HTR-8/SVneo (cell line): ENCODE measurements at regions not wholly inside any gene's neighbourhood (a gene's known extent, or its start where the extent isn't known, plus 50 kb on each side); places are given as distances from the start of the nearest gene placed in this dataset.
"Not testable (repeated sequence)": the region's sequence is repeated elsewhere in the genome, so short reads cannot be mapped to it uniquely, and the experiment has no call there.

Source experiments
- DNase-seq: peaks from one replicate; pipeline ENCODE4 v3.0.0; 2011; ENCODE audit warnings: low spot score, mixed read lengths; ENCODE audit not compliant: insufficient read length
- FAIRE-seq: peaks from 2 replicates; lab custom pipeline; 2011; peaks lifted over from hg19 to GRCh38; lab: Jason Lieb, UNC

DNA sequence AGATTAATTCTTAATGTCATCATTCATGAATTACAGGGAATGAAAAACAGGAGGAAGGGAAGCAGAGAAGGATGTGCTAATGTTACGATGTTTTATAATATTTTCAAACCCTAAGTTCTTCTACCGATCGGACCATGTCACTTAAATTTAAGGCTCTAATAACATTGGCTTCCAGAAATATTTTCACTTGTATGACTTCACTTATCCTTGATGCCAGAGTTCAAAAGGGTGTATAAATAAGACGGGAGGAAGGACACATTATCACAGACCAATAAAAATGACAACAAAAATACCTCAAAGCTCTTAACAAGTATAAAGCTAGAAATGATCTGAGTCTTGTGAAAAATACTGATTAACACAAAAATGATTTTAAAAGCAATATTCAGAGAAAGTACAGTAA, 370.4 kb upstream of the CITED2 start:
- no peak for FAIRE-seq
- no peak for DNase-seq

GRCh38 chr6:139743664-139744437, 369.4 kb upstream of the CITED2 start:
- FAIRE-seq (no peak), DNase-seq (peak; percentile 74)

GRCh38 chr6:139742671-139743070, 368.2 kb upstream of the CITED2 start:
- FAIRE-seq (no peak), DNase-seq (no peak)

DNA sequence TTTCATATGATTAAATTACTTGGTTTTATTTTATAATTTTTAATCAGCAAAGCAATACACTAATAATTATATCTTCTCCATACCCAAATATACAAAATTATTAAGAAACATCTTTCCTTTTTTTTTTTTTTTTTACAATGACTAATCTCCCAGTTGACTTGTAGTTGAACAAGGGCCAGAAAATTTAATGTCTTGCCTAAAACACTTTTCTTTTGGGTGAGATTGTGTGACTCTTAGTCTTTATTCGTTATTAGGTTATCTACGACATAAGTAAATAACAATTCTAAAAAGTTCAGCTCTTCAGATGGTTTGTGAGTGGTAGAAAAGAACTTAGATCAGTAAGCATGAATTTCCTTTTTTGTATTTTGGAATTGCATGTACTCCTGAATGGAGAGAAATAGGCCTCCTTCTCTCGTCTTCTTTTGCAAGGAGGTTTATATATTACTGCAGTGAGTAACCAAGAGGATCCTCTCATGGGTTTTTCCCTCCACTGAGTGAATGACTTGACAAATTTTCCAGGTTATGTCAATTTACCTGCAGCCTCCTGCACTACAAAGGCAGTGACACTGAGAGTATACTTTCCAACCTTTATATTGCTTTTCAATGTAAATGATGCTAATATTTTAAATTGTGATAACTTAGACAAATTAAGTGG, 364.5 kb upstream of the CITED2 start:
- no peak for DNase-seq
- no peak for FAIRE-seq

- DNase-seq: no peak
- no peak for FAIRE-seq
These were observed 362.0 kb upstream of the CITED2 start for GRCh38 chr6:139736325-139736906.

- FAIRE-seq: no peak
- no peak for DNase-seq
These were observed 358.0 kb upstream of the CITED2 start for GRCh38 chr6:139732451-139732850.

DNA sequence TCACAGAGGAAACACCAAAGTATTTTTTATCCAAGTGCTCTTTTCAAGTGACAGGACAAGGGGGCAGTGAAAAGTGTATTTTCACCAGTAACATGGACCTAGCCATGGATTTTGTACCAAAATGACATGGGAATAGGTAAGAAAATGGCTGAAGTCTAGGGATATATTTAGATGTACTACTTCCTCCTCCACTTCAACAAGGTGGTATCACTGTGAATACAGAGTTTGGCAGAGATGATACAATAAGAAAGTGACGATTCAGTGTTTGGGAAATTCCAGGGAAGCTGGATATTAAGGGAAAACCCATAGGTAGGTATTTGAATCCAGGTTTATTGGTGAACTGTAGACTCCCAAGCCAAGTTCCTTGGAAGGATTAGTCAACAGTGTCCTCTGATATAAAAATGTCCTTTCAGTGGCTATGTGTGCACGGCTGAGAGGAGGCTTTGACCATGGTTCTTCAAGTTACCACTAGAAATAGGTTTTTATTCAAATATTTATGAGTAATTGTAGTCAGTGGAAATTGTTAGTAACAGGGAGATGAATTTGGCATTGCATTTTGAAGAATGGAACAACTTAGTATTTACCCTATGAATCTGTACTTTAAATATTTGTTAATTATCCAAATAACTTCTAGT, 356.0 kb upstream of the CITED2 start:
- FAIRE-seq: no peak
- no peak for DNase-seq

DNA sequence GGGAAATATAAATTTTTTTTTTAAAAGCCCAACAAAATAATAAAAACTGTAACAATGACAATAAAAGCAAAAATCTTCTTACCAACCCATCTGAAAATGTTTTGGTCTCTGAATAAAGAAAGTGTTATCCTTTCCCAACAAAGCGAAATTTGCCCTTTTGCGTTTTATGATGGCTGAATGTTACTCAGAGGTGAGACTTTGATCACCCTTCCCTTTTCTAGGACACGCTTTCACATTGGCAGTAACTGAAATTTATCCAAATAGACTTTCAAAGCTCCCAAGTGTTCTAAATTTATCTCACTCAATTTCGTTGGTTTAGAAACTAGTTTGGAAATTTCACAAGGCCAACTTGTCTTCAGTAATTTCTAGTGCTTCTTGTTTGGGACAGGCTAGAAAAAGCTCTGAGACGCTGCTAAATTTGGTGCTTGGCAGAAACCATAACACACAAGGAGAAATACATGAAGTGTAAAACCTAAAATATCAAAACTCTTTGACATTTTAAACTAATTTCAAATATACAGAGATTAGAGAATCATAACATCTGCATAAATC, 354.5 kb upstream of the CITED2 start:
- DNase-seq: no peak

DNA sequence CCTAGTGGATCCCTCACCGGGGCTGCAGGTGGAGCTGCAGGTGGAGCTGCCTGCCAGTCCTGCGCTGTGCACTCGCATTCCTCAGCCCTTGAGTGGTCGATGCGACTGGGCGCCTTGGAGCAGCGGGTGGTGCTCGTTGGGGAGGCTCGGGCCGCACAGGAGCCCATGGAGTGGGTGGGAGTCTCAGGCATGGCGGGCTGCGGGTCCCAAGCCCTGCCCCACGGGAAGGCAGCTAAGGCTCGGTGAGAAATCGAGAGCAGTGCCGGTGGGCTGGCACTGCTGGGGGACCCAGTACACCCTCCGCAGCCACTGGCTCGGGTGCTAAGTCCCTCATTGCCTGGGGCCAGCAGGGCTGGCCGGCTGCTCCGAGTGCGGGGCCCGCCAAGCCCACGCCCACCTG, 351.8 kb upstream of the CITED2 start:
- not testable (repeated sequence) for DNase-seq, FAIRE-seq

More for the DNA sequence above, 354.5 kb upstream of the CITED2 start:
- no peak for FAIRE-seq

DNA sequence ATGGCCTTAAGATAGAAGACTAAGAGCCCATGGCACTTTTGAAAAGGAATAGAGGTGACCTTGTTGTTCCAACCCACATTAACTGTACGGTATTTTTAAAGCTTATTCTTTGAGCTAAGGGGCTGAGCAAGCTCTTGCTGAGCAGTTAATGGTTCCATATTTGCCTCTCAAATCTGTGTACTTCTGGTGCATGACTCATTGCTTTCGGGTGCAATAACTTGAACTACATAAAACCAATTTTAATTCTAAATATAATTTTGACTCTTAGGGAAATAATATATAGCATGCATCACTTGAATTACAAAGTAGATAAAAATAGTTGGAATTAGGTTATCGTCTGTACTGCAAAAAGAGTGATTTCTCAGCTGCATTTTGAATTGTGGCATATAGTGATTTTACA, 348.1 kb upstream of the CITED2 start:
- DNase-seq: no peak
- no peak for FAIRE-seq

- no peak for FAIRE-seq
- no peak for DNase-seq
These were observed 347.5 kb upstream of the CITED2 start for GRCh38 chr6:139721954-139722353.

DNA sequence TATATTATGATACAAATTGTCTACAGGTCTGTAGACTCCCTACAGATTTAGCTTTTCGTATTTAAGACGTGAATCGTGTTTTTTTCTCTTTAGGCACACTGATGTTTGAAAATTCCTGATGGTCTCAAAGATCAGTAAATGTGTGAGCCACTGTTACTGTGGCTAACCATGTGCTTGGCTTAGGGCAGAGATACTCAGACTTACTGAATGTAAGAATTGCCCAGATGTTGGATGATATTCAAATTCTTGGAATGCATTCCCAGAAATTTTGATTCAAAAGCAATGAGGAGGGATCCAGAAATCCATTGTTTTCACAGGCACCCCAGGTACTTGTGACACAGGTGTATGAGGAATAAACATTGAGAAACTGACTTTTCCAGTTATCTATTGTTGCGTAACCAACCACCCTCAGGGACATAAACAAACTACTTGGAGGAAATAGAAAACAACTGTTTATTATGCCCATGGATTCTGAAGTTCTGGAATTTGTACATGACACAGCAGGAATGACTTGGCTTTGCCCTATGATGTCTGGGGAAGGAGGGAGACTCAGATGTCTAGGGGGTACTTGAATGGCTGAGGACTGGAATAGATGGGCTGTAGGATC, 339.6 kb upstream of the CITED2 start:
- DNase-seq: no peak
- no peak for FAIRE-seq

GRCh38 chr6:139713424-139713823, 339.0 kb upstream of the CITED2 start:
- DNase-seq (no peak), FAIRE-seq (no peak)

DNA sequence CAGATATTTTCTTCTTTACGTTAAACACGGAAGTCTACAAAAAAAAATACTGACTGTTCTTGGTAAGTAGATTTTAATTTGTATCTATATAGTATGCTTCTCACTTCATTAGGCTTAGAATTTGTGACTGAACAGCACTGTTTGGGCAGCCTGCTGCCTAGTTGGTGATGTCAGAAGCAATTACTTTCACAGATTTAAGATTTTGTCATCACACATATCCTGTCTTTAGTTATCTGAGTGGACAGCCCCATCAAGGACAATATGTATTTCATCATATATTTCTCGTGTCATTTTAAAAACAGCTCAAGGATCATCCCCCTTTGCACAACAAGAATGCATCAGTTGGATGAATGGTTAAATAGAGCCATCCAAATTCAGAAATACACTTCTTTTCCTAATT, 338.4 kb upstream of the CITED2 start:
- DNase-seq (no peak), FAIRE-seq (no peak)

- FAIRE-seq (no peak), DNase-seq (no peak)
These were observed 337.5 kb upstream of the CITED2 start for GRCh38 chr6:139711804-139712585.

- DNase-seq (no peak), FAIRE-seq (no peak)
These were observed 336.1 kb upstream of the CITED2 start for GRCh38 chr6:139710556-139710955.

- DNase-seq: peak; percentile 74
- FAIRE-seq: no peak
These were observed 334.1 kb upstream of the CITED2 start for GRCh38 chr6:139708337-139709199.

DNA sequence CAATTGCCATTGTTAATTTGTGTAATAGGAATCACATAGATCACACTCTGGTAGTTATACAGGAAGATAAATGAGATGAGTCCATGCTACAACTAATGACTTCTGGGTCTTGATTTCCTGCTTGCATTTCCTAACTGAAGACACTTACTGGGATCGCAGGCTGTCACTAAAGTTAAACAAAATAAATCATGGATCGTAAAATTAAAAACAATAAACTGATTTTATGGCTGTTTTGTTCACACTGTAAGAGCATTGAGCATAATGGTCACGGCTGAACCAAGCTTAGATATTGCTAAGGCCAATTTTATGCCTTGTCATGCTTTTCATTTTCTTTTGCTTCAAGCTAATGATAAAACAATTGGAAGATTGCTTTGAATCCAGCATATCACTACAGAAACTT, 332.5 kb upstream of the CITED2 start:
- FAIRE-seq (peak; percentile 54), DNase-seq (no peak)

DNA sequence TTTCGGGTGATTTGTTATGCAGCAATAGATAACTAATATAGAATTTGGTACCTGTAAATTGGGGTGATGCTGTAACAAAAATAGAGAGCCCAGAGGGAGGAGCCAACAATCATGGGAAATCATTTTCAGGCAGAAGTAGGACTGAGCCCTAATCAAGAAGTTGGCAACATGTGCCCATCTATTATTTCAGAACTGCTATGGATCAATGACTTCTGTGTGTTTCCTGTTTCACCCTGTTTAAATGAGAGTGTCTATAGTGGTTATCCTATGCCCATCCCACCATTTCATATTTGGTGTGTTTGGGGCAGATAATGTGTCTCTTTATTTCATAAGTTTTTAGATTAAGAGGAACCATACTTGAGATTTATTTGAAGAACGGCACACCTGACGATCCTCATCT, 330.8 kb upstream of the CITED2 start:
- DNase-seq (no peak), FAIRE-seq (no peak)
